GM19238 (cell line): ENCODE measurements at regions not wholly inside any gene's neighbourhood (a gene's known extent, or its start where the extent isn't known, plus 50 kb on each side); places are given as distances from the start of the nearest gene placed in this dataset.
"Not testable (repeated sequence)": the region's sequence is repeated elsewhere in the genome, so short reads cannot be mapped to it uniquely, and the experiment has no call there.

Source experiments
- DNase-seq: peaks from one replicate; pipeline ENCODE4 v3.0.0; 2011; ENCODE audit warnings: low spot score; ENCODE audit not compliant: insufficient read length

DNA sequence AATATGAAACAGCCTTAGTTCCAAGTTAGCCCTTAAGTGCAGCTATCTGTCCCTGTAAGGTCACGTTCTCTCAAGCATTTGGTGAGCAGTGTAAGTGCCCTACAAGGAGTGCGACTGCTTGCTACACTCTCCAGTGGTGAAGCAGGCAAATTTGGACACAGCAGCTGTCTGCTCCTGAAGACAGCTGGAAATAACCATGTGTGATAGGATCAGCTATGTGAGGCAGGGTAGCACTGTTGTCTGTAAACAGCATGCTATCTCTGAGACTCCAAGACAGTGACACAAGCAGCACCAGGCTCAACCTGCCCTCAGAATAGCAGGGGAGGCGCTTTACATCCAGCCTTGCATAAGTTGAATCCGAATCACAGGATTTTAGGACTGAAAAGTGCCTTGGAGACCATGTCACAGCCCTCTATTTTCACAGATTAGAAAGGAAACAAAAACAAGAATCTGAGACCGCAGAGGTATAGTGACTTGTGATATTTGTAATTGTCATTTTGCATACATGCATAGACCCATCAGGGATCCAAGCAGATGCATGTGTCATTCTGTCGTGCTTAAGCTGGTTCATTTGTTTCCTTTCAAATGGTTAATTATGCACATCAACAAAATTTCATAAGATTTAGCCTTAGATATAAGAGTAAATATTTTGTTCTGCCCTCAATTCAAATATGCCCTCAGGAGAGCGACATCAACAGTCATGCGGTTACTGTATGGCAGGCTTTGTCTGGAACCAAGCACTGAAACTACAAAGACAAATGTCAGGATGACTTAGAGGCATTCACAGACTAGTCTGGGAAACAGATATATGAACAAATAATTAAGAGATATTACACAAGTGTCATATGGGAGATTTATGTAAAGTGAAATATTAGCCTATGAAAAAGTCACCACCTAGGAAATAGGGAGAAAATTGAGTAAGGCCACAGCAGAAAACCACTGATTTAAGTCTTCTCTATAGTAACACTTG is 134.9 kb upstream of the NRIP1 start:
- no peak for DNase-seq

- DNase-seq: no peak
Observed at GRCh38 chr21:15203740-15204139, 138.9 kb upstream of the NRIP1 start.

- no peak for DNase-seq
Observed at GRCh38 chr21:15204140-15204969, 139.6 kb upstream of the NRIP1 start.

DNA sequence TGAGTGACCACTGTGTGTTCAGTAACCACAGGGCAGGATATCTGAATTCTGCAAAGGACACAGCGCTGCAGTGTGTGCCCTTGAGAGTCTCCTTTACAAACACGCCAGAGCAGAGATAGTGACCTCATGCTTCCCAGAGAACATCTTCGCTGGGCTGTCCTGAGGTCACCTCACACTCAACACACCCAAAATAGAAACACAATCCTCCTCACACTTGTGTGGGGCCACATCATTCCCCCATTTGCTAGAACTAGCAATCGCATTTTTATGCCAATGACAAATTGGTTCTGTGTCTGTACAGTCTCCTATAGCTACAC is 140.1 kb upstream of the NRIP1 start:
- no peak for DNase-seq

DNA sequence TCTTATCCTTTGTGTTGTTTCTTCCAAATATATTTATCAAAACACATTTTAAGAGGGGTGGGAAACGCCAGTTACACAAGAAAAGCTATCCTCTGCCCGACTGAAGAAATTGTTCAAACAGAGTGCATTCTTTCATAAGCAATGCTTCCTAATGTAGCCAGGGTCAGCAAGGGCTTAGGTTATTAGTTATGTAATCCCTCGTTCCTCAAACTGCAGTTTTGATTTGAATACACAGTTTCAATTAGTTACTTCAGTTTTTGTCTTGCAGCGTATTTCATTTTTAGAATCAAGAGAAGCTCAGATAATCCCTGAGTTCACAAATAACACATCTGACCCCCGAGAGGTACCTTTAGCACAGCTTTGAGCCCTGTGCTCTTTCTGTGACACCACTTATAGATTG is 141.7 kb upstream of the NRIP1 start:
- DNase-seq: no peak

- DNase-seq: no peak
Observed at GRCh38 chr21:15207231-15207630, 142.4 kb upstream of the NRIP1 start.

GRCh38 chr21:15207635-15208370 is 143.0 kb upstream of the NRIP1 start:
- DNase-seq: no peak

DNA sequence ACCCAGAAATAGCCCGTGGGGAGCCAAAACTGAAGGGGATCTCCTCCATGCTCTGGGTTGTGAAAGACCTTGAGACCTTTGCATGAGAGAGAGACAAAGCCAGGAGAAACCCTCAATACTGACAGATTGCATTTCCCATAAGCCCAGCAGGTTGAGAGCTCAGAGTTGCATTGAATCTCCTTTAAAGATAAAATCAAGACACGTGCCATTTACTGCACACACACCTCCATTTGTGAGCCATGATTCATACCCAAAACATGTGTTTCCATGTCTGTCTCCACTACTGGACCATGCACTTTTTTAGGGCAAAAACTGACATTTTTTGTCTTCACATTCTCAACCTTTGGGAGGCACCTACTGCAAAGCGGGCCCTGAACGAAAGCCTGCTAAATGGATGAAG is 144.0 kb upstream of the NRIP1 start:
- DNase-seq: no peak

- no peak for DNase-seq
Observed at GRCh38 chr21:15209224-15209623, 144.4 kb upstream of the NRIP1 start.

GRCh38 chr21:15210235-15210678 is 145.5 kb upstream of the NRIP1 start:
- no peak for DNase-seq

DNA sequence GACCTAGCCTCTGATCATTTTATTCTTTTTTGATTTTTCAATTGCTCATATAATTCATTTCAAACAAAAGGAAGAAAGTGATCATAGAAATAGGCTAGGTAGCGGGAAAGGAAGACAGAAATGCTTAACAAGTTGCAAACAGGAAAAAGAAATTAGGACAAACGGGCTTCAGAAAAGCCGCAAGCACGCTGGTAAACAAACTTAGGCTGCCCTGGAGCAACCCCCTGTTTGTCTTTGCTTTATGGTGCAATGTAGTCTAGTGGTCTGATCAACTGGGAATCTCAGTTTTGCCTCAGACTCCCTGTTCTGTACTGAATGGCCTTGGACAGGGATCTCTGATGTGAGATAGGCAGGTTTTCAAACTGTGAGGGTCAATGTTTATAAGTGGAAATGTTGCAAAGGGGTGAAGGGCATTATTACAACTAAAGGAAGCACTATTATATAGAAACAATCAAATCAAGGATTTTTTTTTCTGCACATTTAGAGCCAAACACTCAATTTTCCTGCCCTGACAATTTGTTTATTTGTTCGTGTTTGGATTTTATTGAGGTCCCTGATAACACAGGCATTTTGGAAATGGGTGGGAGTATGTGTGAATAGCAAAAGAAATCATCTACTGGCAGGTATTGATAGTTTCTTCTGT is 146.8 kb upstream of the NRIP1 start:
- no peak for DNase-seq

DNA sequence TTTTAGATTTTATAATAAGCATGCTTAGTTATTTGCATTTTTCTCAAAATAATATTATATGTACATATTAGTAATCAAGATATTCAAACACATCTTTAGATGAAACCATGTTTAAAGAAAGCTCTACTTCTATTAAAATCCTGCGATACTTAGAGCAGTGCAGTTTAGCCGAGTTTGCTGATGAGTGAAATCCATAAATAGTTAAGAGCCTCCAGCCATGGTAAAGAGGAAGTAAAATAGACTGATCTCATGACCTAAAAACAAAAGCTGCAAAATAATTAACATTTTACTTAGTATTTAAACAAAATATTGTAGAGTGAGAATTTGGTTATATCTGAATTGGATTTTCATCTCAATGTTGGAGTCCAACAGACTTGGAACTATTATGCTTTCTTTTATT is 147.4 kb upstream of the NRIP1 start:
- no peak for DNase-seq

GRCh38 chr21:15218476-15218875 is 153.7 kb upstream of the NRIP1 start:
- DNase-seq: not testable (repeated sequence)

DNA sequence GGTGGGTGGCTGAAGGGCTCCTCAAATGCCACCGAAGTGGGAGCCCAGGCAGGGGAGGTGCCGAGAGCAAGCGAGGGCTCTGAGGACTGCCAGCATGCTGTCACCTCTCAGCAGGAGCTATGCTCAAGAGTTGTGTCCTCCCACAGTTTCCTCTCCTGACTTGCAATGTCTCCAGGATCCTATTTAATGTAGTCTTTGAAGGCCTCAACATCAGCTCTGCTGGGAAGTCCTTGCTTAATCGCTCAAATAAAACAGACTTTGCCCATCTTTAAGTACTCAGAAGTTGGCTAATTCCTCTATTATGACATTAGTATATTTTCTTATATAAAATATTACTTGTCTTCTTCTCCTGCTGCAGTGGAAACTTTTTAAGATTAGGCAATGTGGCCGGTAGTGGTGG is 154.2 kb upstream of the NRIP1 start:
- DNase-seq: no peak

DNA sequence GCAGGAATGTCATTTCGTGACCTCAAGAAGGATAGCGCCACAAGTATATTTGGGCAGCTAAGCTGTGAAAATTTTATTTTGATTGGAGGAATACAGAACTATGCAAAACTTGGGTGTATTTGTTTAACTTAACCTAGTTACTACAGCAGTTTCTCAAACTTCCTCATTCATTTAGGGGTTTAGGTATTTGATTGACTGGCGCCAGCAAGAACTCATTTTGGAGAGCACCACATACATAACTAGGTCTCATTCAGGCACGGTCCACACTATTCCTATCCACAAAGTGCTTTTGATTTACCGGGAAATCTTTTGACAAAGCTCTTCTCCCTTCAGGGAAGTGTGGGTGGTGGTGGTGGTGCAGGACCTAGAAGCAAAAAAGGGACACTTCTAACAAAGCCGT is 155.1 kb upstream of the NRIP1 start:
- no peak for DNase-seq

GRCh38 chr21:15221799-15222386 is 157.1 kb upstream of the NRIP1 start:
- no peak for DNase-seq

- DNase-seq: no peak
Observed at GRCh38 chr21:15222707-15223106, 157.9 kb upstream of the NRIP1 start.

DNA sequence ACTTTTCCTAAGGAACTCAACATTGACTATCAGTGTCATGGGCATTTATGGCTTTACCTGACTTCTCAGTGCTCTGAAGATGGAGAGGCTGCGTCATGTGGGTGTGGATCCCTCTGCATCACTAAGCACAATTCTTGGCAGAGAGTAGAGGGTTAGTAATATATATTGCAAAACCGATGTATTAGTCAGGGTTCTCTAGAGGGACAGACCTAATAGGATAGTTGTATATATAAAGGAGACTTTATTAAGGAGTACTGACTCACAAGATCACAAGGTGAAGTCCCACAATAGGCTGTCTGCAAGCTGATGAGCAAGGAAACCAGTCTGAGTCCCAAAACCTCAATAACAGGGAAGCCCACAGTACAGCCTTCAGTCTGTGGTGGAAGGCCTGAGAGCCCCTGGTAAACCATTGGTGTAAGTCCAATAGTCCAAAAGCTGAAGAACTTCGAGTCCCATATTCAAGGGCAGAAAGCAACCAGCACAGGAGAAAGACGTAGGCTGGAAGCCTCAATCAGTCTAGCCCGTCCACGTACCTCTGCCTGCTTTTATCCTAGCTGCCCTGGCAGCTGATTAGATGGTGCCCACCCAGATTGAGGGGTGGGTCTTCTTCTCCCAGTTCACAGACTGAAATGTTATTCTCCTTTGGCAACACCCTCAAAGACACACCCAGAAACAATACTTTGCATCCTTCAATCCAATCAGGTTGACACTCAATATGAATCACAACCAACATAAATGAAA is 159.7 kb upstream of the NRIP1 start:
- DNase-seq: no peak

- DNase-seq: no peak
Observed at GRCh38 chr21:15227919-15228318, 163.1 kb upstream of the NRIP1 start.

DNA sequence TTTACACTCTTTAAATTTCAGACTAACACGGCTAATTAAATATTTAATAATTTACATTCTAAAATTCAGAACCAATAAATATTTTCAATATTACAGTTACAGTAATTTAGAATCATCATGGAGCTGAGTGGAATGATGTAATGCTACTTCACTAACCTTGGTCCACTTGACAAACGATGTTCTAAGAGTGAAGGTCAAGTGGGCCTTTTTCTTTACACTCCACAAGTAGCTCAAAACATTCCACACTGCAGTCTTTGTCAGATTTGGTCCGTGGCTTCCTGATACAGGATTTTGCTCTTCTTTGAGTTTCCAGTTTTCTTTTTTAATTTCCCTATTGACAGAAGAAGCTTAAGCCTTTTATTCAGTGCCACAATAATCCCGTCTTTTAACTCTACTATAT is 164.6 kb upstream of the NRIP1 start:
- DNase-seq: no peak
